GM18858 (cell line): ENCODE measurements at regions not wholly inside any gene's neighbourhood (a gene's known extent, or its start where the extent isn't known, plus 50 kb on each side); places are given as distances from the start of the nearest gene placed in this dataset.
"Not testable (repeated sequence)": the region's sequence is repeated elsewhere in the genome, so short reads cannot be mapped to it uniquely, and the experiment has no call there.

Source experiments
- ATAC-seq: cut with Tn5 transposase; IDR thresholded peaks from one replicate; pipeline ENCODE4 v1.9.1; 2021; ENCODE audit not compliant: unreplicated experiment

- no peak for ATAC-seq
Measured at GRCh38 chr1:234922987-234923386, 205.7 kb downstream of the TOMM20 start.

- ATAC-seq: no peak
Measured at GRCh38 chr1:234921266-234922062, 207.2 kb downstream of the TOMM20 start.

- ATAC-seq: no peak
Measured at GRCh38 chr1:234920843-234921140, 207.8 kb downstream of the TOMM20 start.

GRCh38 chr1:234920136-234920842 lies 208.3 kb downstream of the TOMM20 start:
- no peak for ATAC-seq

- no peak for ATAC-seq
Measured at GRCh38 chr1:234918961-234919761, 209.5 kb downstream of the TOMM20 start.

GRCh38 chr1:234918181-234918841 lies 210.3 kb downstream of the TOMM20 start:
- no peak for ATAC-seq

GRCh38 chr1:234917495-234918180 lies 211.0 kb downstream of the TOMM20 start:
- ATAC-seq: no peak

GRCh38 chr1:234916840-234917239 lies 211.8 kb downstream of the TOMM20 start:
- ATAC-seq: no peak

GRCh38 chr1:234915924-234916675 lies 212.5 kb downstream of the TOMM20 start:
- ATAC-seq: no peak

- no peak for ATAC-seq
Measured at GRCh38 chr1:234914606-234915290, 213.9 kb downstream of the TOMM20 start.

- ATAC-seq: no peak
Measured at GRCh38 chr1:234913771-234914170, 214.9 kb downstream of the TOMM20 start.

GRCh38 chr1:234913278-234913649 lies 215.4 kb downstream of the TOMM20 start:
- no peak for ATAC-seq

GRCh38 chr1:234912548-234913277 lies 215.9 kb downstream of the TOMM20 start:
- ATAC-seq: no peak

GRCh38 chr1:234911787-234912186 lies 216.8 kb downstream of the TOMM20 start:
- ATAC-seq: no peak

- not testable (repeated sequence) for ATAC-seq
Measured at GRCh38 chr1:234911136-234911535, 217.5 kb downstream of the TOMM20 start.

GRCh38 chr1:234909851-234910250 lies 218.8 kb downstream of the TOMM20 start:
- ATAC-seq: no peak

GRCh38 chr1:234909307-234909810 lies 219.3 kb downstream of the TOMM20 start:
- no peak for ATAC-seq

- ATAC-seq: no peak
Measured at GRCh38 chr1:234908571-234908970, 220.1 kb downstream of the TOMM20 start.
